Testis (tissue), 2 donors: ENCODE measurements at regions not wholly inside any gene's neighbourhood (a gene's known extent, or its start where the extent isn't known, plus 50 kb on each side); places are given as distances from the start of the nearest gene placed in this dataset.

ENCODE experiments used
- DNase-seq: peaks from one replicate; pipeline ENCODE4 v3.0.0-alpha.2; 2019
- H3K27ac ChIP-seq, 2 donors: fragments of 200-600 bp; sonication (generic); one replicate each; pipeline ENCODE4 v1.5.1; 2019
- H3K27me3 ChIP-seq: fragments of 200-600 bp; sonication (generic); one replicate; pipeline ENCODE4 v1.5.1; 2019
- H3K36me3 ChIP-seq: fragments of 200-600 bp; sonication (generic); one replicate; pipeline ENCODE4 v1.5.1; 2017; ENCODE audit warnings: low read depth; ENCODE audit errors: missing control alignments
- H3K4me1 ChIP-seq: fragments of 200-600 bp; sonication (generic); one replicate; pipeline ENCODE4 v1.5.1; 2019
- H3K4me3 ChIP-seq, 2 donors: fragments of 200-600 bp; sonication (generic); one replicate each; pipeline ENCODE4 v1.5.1; 2017 to 2019
- H3K9me3 ChIP-seq: fragments of 200-600 bp; sonication (generic); one replicate; pipeline ENCODE4 v1.5.1; 2017
- POLR2A ChIP-seq: fragments of 450-650 bp; IDR thresholded peaks from one replicate; pipeline ENCODE4 v1.6.1; 2017; ENCODE audit warnings: antibody characterized with exemption, mild to moderate bottlenecking, moderate library complexity
- WGBS, 2 donors: methylation state at CpG; one replicate each; pipeline ENCODE4 v1.1.5; 2018; 5-methylcytosine and 5-hydroxymethylcytosine counted together
- intact Hi-C: fragments of 100-400 bp; cut with DNase I; formaldehyde crosslinking; loops from one replicate; pipeline ENCODE4 v1.15.1; 2023; ENCODE audit warnings: low total_unique reads
- TF ChIP-seq, protein P1 (sequence below), 3 experiments: fragments of 450-650 bp in 2 of 3; fragments of 200-600 bp in 1 of 3; sonication (generic) in 1 of 3; IDR thresholded peaks; one replicate each; pipeline ENCODE4 v1.5.1; 2016 to 2019; ENCODE audit warnings: antibody characterized with exemption in 3 of 3, mild to moderate bottlenecking in 2 of 3, moderate library complexity in 1 of 3

- DNase-seq: no peak
- intact Hi-C loops: no loop called here
- H3K36me3 ChIP-seq: no peaks in the 10 kb centered on the region
- TF ChIP-seq, protein P1, sequence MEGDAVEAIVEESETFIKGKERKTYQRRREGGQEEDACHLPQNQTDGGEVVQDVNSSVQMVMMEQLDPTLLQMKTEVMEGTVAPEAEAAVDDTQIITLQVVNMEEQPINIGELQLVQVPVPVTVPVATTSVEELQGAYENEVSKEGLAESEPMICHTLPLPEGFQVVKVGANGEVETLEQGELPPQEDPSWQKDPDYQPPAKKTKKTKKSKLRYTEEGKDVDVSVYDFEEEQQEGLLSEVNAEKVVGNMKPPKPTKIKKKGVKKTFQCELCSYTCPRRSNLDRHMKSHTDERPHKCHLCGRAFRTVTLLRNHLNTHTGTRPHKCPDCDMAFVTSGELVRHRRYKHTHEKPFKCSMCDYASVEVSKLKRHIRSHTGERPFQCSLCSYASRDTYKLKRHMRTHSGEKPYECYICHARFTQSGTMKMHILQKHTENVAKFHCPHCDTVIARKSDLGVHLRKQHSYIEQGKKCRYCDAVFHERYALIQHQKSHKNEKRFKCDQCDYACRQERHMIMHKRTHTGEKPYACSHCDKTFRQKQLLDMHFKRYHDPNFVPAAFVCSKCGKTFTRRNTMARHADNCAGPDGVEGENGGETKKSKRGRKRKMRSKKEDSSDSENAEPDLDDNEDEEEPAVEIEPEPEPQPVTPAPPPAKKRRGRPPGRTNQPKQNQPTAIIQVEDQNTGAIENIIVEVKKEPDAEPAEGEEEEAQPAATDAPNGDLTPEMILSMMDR (IDR thresholded peaks at IDR 0.05): no peak
- no peak for TF ChIP-seq POLR2A
- H3K27me3 ChIP-seq: no peaks in the 10 kb centered on the region
- 89 to 92% methylated on average over 3 of the region's 3 CpGs for WGBS, 2 donors
- no peaks in the 10 kb centered on the region for H3K4me1 ChIP-seq
- H3K27ac ChIP-seq: no peak overlapping the region
- H3K9me3 ChIP-seq: no peaks in the 10 kb centered on the region
- no peak overlapping the region for H3K4me3 ChIP-seq
Observed at GRCh38 chr15:62769604-62770003, 272.9 kb upstream of the TPM1 start.

DNA sequence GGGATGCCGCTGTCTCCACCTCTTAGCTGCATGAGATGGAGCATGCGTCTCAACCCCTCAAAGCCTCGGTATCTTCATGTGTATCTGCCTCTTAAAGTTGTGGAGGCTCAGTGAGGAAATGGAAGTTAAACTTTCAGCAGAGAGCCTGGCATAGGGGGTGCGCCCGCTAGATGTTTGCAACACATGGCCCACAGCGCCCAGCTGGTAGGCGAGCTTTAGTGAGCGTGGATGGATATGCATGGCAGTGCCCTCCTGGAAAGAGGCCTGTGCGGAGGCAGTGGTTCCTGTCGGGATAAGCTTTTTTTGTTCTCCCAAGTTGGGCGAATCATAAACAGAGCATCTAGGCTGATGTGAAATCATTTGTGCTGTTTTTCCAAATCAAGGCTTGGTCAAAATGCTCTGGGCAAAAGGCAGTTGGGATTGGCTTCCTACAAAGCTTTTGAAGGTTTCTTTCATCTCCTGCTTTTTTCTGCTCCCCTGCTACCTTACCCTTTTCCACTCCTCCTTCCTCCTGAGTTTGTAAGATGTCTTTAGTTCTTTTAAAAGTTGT, 272.4 kb upstream of the TPM1 start:
- TF ChIP-seq, protein P1 (IDR thresholded peaks at IDR 0.05): no peak
- no peak for TF ChIP-seq POLR2A
- Histone ChIP-seq H3K27ac (no peak overlapping the region), H3K9me3 (no peaks in the 10 kb centered on the region), H3K36me3 (no peaks in the 10 kb centered on the region), H3K4me1 (no peaks in the 10 kb centered on the region), H3K4me3 (no peak overlapping the region), H3K27me3 (no peaks in the 10 kb centered on the region)
- intact Hi-C loops: no loop called here
- 94 to 95% methylated on average over 11 of the region's 11 CpGs for WGBS, 2 donors
- DNase-seq: no peak

DNA sequence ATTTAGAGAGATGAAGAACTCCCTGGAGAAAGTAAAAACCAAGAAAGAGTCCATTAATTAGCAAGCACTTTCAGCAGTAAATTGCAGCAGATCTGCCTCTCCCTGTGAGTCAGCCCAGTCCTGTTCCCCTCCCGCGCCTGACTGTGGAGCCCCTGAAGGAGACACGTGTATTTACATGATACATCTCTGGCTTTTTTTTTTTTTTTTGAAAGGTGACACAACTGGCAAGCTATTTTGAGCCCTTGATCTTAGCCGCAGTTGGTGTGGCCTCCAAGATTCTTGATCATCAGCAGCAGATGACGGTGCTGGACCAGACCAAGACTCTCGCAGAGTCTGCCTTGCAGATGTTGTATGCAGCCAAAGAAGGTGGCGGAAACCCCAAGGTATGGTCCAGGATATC, 271.8 kb upstream of the TPM1 start:
- H3K27ac ChIP-seq: no peak overlapping the region
- H3K9me3 ChIP-seq: no peaks in the 10 kb centered on the region
- no peaks in the 10 kb centered on the region for H3K36me3 ChIP-seq
- H3K4me3 ChIP-seq: no peak overlapping the region
- WGBS, 2 donors: 88 to 93% methylated on average over 7 of the region's 7 CpGs
- no peaks in the 10 kb centered on the region for H3K4me1 ChIP-seq
- intact Hi-C loops: no loop called here
- TF ChIP-seq POLR2A: no peak
- no peaks in the 10 kb centered on the region for H3K27me3 ChIP-seq
- no peak for DNase-seq

DNA sequence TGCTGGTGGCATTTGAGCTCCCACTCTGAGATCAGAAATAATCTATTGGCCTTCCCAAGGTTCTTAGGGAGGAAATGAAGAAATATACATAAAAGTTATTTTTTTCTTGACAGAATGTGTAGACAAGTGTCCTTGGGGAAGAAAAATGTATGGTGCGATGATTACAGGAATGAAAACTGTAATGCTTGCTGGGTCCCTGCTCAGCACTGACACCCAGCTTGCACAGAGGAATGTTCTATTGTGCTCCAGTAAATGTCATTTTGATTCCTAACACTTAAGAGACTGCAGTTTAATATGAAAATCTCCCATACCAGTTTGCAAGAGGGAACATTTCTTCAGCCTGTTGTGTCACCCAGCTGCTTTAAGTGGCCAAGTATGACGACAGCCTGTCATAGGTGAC, 271.3 kb upstream of the TPM1 start:
- intact Hi-C loops: no loop called here
- Histone ChIP-seq H3K9me3 (no peaks in the 10 kb centered on the region), H3K36me3 (no peaks in the 10 kb centered on the region), H3K27ac (no peak overlapping the region), H3K4me1 (no peaks in the 10 kb centered on the region), H3K27me3 (no peaks in the 10 kb centered on the region), H3K4me3 (no peak overlapping the region)
- 78 to 80% methylated on average over 2 of the region's 2 CpGs for WGBS, 2 donors
- DNase-seq: no peak
- TF ChIP-seq, protein P1 (IDR thresholded peaks at IDR 0.05): no peak
- no peak for TF ChIP-seq POLR2A

- TF ChIP-seq, protein P1 (IDR thresholded peaks at IDR 0.05): no peak
- no peak for TF ChIP-seq POLR2A
- Histone ChIP-seq H3K9me3 (no peaks in the 10 kb centered on the region), H3K4me3 (no peak overlapping the region), H3K4me1 (no peaks in the 10 kb centered on the region), H3K27ac (no peak overlapping the region), H3K36me3 (no peaks in the 10 kb centered on the region), H3K27me3 (no peaks in the 10 kb centered on the region)
- DNase-seq: no peak
- WGBS, 2 donors: 94% methylated on average over 12 of the region's 12 CpGs
- intact Hi-C loops: no loop called here
Observed at GRCh38 chr15:62773369-62774165, 269.0 kb upstream of the TPM1 start.
